ENCODE measurements at regions not wholly inside any gene's neighbourhood (a gene's known extent, or its start where the extent isn't known, plus 50 kb on each side); places are given as distances from the start of the nearest gene placed in this dataset.
"Not testable (repeated sequence)": the region's sequence is repeated elsewhere in the genome, so short reads cannot be mapped to it uniquely, and the experiment has no call there.

- DNase-seq (ENCODE audit: low spot score); intact Hi-C loops (cut with DNase I): not testable (repeated sequence)
Measured at GRCh38 chr9:41367301-41367700, 178.2 kb upstream of the ZNG1F start.

- intact Hi-C loops (cut with DNase I); DNase-seq (ENCODE audit: low spot score): not testable (repeated sequence)
Measured at GRCh38 chr9:41361790-41362189, 172.7 kb upstream of the ZNG1F start.

- peak; percentile 84 for DNase-seq (ENCODE audit: low spot score)
Measured at GRCh38 chr9:41359116-41359515, 170.0 kb upstream of the ZNG1F start.

DNA sequence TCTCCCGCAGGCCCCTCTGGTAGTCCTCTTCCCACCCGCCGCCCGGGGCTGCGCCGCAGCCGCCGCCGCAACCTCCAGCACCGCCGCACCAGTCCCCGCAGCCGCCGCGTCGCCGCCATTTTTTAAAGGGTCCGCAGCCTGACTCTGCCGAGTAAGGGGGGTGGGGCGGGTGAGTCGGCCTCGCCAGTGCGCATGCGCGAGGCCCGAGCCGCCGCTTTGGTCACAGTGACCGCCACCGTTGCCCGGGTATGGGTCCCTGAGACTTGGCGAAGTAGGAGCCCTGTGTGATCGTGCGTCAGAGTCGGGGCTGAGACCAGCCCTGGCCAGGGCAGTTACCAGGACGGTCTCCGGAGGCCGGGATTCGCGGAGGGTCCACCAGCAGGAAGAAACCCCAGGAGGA, 169.6 kb upstream of the ZNG1F start:
- intact Hi-C loops (cut with DNase I) = not testable (repeated sequence)
- DNase-seq (ENCODE audit: low spot score) = peak; percentile 96

More at GRCh38 chr9:41359116-41359515, 170.0 kb upstream of the ZNG1F start:
- intact Hi-C loops (cut with DNase I) = not testable (repeated sequence)

GRCh38 chr9:41357918-41358404, 168.8 kb upstream of the ZNG1F start:
- intact Hi-C loops (cut with DNase I) = not testable (repeated sequence)
- peak; percentile 71 for DNase-seq (ENCODE audit: low spot score)

DNA sequence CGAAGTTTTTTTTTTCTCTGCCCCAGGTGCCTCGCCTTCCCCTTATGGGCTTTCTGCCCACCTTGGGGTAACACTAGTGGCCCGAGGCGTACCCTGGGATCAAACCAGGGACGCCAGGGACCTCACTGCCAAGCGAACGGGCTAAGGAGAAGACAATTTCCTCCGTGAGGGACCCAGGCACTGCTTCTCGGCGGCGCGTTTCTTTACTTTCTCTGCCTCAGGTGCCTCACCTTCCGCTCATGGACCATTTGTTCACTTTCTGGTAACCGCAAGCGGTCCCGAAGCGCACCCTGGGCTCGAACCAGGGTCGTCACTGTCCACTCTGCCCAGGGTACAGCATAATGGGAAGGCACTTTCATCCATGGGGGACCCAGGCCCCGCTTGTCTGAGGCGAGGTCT, 168.2 kb upstream of the ZNG1F start:
- DNase-seq (ENCODE audit: low spot score) = peak; percentile 31
- intact Hi-C loops (cut with DNase I) = not testable (repeated sequence)

- peak; percentile 92 for DNase-seq (ENCODE audit: low spot score)
- intact Hi-C loops (cut with DNase I) = not testable (repeated sequence)
Measured at GRCh38 chr9:41356588-41357349, 167.7 kb upstream of the ZNG1F start.

GRCh38 chr9:41355712-41356450, 166.8 kb upstream of the ZNG1F start:
- DNase-seq (ENCODE audit: low spot score) = peak; percentile 15
- intact Hi-C loops (cut with DNase I) = not testable (repeated sequence)

DNA sequence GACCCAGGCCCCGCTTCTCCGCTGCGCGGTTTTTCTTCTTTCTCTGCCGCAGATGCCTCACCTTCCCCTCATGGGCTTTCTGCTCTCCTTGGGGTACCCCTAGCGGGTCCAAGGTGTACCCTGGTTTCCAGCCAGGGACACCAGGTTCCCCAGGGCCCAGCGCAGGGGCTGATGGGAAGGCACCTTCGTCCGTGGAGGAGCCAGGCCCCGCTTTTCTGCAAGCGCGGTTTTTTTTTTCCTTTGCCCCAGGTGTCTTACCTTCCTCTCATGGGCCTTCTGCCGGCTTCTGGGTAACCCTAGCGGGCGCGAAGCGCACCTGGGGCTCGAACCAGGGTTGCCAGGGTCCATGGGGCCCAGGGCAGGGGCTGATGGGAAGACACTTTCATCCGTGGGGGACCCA, 165.9 kb upstream of the ZNG1F start:
- intact Hi-C loops (cut with DNase I) = not testable (repeated sequence)
- peak; percentile 71 for DNase-seq (ENCODE audit: low spot score)

GRCh38 chr9:41354060-41354934, 165.2 kb upstream of the ZNG1F start:
- intact Hi-C loops (cut with DNase I) = not testable (repeated sequence)
- DNase-seq (ENCODE audit: low spot score) = peak; percentile 59

GRCh38 chr9:41353026-41353425, 163.9 kb upstream of the ZNG1F start:
- DNase-seq (ENCODE audit: low spot score); intact Hi-C loops (cut with DNase I): not testable (repeated sequence)

- intact Hi-C loops (cut with DNase I) = not testable (repeated sequence)
- peak; percentile 53 for DNase-seq (ENCODE audit: low spot score)
Measured at GRCh38 chr9:41352390-41352789, 163.3 kb upstream of the ZNG1F start.

DNA sequence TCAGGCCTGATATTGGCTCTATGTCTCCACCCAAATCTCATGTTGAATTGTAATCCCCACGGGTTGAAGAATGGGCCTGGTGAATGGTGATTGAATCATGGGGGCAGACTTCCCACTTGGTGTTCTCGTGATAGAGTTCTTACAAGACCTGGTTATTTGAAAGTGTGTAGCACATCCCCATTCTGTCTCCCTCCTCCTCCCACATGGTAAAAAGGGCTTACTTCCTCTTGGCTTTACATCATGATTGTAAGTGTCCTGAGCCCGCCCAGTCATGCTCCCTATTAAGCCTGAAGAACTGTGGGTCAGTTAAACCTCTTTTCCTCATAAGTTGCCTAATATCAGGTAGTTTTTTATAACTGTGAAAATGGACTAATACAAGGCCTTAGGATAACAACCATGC, 158.8 kb upstream of the ZNG1F start:
- DNase-seq (ENCODE audit: low spot score); intact Hi-C loops (cut with DNase I): not testable (repeated sequence)

DNA sequence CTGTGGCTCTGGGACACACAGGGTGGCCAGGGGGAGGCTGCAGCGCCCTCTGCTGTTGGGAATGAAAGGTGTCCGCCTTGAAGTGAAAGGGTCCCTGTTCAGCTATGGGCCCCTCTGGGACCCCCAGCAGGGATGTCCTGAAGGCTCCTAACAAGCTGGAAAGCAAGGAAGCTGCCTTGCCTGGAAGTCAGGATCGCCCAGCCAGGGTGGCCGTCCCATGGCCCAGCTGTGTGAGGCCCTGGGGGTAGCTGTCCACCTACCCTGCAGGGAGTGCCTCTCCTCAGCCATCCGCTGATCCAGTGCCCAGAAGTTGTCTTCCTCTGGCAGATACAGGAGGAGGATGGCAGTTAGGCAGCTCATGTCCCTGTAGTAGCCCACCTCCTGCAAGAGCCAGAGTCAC, 143.4 kb upstream of the ZNG1F start:
- DNase-seq (ENCODE audit: low spot score); intact Hi-C loops (cut with DNase I): not testable (repeated sequence)

- intact Hi-C loops (cut with DNase I) = not testable (repeated sequence)
Measured at GRCh38 chr9:41321277-41321676, 132.2 kb upstream of the ZNG1F start.

DNA sequence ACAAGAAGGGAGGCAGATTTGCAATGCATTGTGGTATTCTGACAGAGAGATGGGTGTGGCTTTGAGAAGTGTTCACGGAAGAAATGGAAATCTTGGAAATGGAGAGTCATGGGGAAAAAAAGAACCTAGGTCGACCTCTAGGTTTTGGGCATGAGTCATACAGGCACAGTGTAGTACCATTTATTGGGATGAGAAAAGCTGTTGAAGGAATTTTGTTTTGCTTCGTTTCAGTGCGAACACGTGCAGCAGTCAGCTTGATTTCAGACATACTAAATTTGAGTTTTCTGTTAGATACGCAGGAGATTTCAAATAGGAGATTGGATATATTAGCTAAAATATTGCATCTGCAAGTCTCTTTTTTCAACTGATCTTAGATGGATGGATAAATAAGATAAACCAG, 119.8 kb upstream of the ZNG1F start:
- intact Hi-C loops (cut with DNase I); DNase-seq (ENCODE audit: low spot score): not testable (repeated sequence)

More at GRCh38 chr9:41321277-41321676, 132.2 kb upstream of the ZNG1F start:
- not testable (repeated sequence) for DNase-seq (ENCODE audit: low spot score)

DNA sequence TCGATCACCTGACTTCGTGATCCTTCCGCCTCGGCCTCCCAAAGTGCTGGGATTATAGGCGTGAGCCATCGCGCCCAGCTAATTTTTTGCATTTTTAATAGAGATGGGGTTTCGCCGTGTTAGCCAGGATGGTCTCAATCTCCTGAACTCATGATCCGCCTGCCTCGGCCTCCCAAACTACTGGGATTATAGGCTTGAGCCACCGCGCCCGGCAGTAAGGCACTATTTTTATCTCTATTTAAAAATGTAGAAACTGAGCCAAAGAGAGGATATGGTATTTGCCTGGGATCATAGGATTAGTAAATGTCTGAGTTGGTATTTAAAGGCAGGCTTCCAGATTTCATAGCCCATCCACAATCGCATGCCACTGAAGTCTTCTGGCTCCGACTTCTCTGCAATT, 96.6 kb upstream of the ZNG1F start:
- DNase-seq (ENCODE audit: low spot score); intact Hi-C loops (cut with DNase I): not testable (repeated sequence)

GRCh38 chr9:41280299-41281238, 91.5 kb upstream of the ZNG1F start:
- intact Hi-C loops (cut with DNase I); DNase-seq (ENCODE audit: low spot score): not testable (repeated sequence)

Data from cardiac septum (tissue), 1 donor.